MCF 10A (cell line): ENCODE measurements at regions not wholly inside any gene's neighbourhood (a gene's known extent, or its start where the extent isn't known, plus 50 kb on each side); places are given as distances from the start of the nearest gene placed in this dataset.

Experiments
- BruUV-seq: library from RNA; stranded (reverse); fragments of 400-500 nt; replicated peaks from 2 replicates; lab custom pipeline; 2021; lab: Mats Ljungman, UMichigan
- CTCF ChIA-PET: fragments of 300-600 bp; sonication (Branson Sonifier 250); formaldehyde crosslinking; extraction: SDS; loops from one replicate; lab custom pipeline; 2021; ENCODE audit warnings: antibody characterized with exemption, inconsistent platforms; lab: Yijun Ruan, JAX
- POLR2A ChIA-PET: fragments of 300-600, 350-650 bp; sonication (Branson Sonifier 250); formaldehyde crosslinking; extraction: SDS; loops from one replicate; lab custom pipeline; 2020; ENCODE audit warnings: antibody characterized with exemption, inconsistent platforms; lab: Yijun Ruan, JAX
- DNase-seq: peaks from one replicate; pipeline ENCODE4 v3.0.0-alpha.2; 2018; ENCODE audit not compliant: unreplicated experiment
- H3K27ac Mint-ChIP-seq: one replicate; pipeline ENCODE4 v1.8.0; 2022; ENCODE audit warnings: mild to moderate bottlenecking, low read depth, mixed read lengths; ENCODE audit not compliant: unreplicated experiment
- H3K27me3 Mint-ChIP-seq: one replicate; pipeline ENCODE4 v1.8.0; 2022; ENCODE audit warnings: mixed read lengths; ENCODE audit not compliant: insufficient read depth, unreplicated experiment
- H3K36me3 Mint-ChIP-seq: one replicate; pipeline ENCODE4 v1.8.0; 2022; ENCODE audit warnings: mild to moderate bottlenecking, moderate library complexity, mixed read lengths; ENCODE audit not compliant: insufficient read depth, unreplicated experiment
- H3K4me1 Mint-ChIP-seq: one replicate; pipeline ENCODE4 v1.8.0; 2022; ENCODE audit warnings: mixed read lengths; ENCODE audit not compliant: insufficient read depth, unreplicated experiment
- H3K4me3 Mint-ChIP-seq: one replicate; pipeline ENCODE4 v1.8.0; 2022; ENCODE audit warnings: mild to moderate bottlenecking, moderate library complexity, mixed read lengths; ENCODE audit not compliant: unreplicated experiment
- H3K9me3 Mint-ChIP-seq: one replicate; pipeline ENCODE4 v1.8.0; 2022; ENCODE audit warnings: mixed read lengths; ENCODE audit not compliant: unreplicated experiment
- intact Hi-C: fragments of 100-400 bp; cut with micrococcal nuclease; formaldehyde crosslinking; loops from 2 replicates; pipeline ENCODE4 v1.14.1; 2022
- TF ChIP-seq, protein P1 (sequence below): fragments of 200-600 bp; IDR thresholded peaks from one replicate; pipeline ENCODE4 v1.8.0; 2022; ENCODE audit warnings: antibody characterized with exemption, mild to moderate bottlenecking; ENCODE audit not compliant: unreplicated experiment

DNA sequence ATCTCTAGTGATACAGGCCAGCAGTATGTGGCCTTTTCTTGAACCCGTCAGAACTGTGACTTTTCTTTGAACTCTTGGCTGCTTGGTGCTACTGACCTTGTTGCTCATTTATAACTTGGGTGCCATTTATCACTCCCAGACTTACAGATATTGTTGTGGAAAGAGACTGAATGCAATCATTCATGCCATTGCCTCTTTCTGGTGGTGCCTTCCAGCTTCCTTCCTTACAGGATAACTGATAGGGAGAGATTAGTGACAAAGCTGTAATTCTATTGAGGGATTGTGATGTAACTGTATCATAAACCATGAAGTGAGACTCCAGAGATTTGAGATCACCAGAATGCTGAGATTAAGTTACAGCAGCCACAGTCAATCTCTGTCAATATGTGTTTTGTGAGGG, 256.5 kb downstream of the USP25 start:
- TF ChIP-seq, protein P1, sequence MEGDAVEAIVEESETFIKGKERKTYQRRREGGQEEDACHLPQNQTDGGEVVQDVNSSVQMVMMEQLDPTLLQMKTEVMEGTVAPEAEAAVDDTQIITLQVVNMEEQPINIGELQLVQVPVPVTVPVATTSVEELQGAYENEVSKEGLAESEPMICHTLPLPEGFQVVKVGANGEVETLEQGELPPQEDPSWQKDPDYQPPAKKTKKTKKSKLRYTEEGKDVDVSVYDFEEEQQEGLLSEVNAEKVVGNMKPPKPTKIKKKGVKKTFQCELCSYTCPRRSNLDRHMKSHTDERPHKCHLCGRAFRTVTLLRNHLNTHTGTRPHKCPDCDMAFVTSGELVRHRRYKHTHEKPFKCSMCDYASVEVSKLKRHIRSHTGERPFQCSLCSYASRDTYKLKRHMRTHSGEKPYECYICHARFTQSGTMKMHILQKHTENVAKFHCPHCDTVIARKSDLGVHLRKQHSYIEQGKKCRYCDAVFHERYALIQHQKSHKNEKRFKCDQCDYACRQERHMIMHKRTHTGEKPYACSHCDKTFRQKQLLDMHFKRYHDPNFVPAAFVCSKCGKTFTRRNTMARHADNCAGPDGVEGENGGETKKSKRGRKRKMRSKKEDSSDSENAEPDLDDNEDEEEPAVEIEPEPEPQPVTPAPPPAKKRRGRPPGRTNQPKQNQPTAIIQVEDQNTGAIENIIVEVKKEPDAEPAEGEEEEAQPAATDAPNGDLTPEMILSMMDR, result no peak
- Mint-ChIP-seq H3K4me1 (no peaks in the 10 kb centered on the region), H3K36me3 (no peaks in the 10 kb centered on the region), H3K27ac (no peak overlapping the region), H3K27me3 (no peaks in the 10 kb centered on the region), H3K9me3 (no peaks in the 10 kb centered on the region), H3K4me3 (no peak overlapping the region)
- BruUV-seq, result no TSS peak
- intact Hi-C loops, result no loop called here
- POLR2A ChIA-PET, result no interaction called here
- DNase-seq, result no peak
- CTCF ChIA-PET, result no interaction called here

DNA sequence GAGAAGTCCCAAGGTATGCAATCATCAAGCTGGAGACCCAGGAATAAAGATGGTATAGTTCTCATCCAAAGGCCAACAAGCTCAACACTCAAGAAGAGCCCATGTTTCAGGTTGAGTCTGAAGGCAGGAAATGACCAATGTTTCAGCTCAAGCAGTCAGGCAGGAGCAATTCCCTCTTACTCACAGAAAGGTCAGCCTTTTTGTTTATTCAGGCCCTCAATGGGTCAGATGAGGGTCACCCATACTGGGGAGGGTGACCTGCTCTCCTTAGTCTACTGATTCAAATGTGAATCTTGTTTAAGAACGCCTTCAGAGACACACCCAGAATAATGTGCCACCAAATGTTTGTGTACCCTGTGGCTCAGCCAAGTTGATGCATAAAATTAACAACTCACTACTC, 262.4 kb downstream of the USP25 start:
- CTCF ChIA-PET, result interaction anchor here (1.3 to 1.4 kb wide), 2 partner anchors 14 to 1730 kb away, joined by 3 read pairs; no protein-coding TSS in a partner anchor
- H3K36me3 Mint-ChIP-seq, result no peaks in the 10 kb centered on the region
- no peak overlapping the region for H3K4me3 Mint-ChIP-seq
- H3K27me3 Mint-ChIP-seq, result no peaks in the 10 kb centered on the region
- no peaks in the 10 kb centered on the region for H3K9me3 Mint-ChIP-seq
- intact Hi-C loops, result no loop called here
- DNase-seq, result no peak
- TF ChIP-seq, protein P1, result no peak
- H3K4me1 Mint-ChIP-seq, result no peaks in the 10 kb centered on the region
- no TSS peak for BruUV-seq
- no peak overlapping the region for H3K27ac Mint-ChIP-seq
- POLR2A ChIA-PET, result no interaction called here

DNA sequence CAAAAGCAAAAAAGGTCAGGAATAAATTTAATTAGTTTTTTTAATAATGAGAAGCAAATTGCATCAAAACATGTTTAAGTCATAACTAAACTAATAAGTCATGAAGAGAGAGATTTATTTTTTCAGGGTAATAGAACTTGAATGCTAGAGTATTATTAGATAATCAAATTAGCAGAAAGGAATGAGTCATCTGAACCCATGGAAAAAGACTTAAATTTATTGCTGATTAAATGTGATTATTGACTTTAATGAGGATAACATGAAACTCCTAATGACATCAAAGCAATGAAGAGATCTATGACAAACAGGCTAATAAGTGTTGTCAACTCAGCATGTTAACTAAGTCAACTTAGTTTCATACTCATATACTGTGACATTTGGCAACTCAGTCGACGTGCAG, 264.2 kb downstream of the USP25 start:
- intact Hi-C loops, result no loop called here
- BruUV-seq, result no TSS peak

DNA sequence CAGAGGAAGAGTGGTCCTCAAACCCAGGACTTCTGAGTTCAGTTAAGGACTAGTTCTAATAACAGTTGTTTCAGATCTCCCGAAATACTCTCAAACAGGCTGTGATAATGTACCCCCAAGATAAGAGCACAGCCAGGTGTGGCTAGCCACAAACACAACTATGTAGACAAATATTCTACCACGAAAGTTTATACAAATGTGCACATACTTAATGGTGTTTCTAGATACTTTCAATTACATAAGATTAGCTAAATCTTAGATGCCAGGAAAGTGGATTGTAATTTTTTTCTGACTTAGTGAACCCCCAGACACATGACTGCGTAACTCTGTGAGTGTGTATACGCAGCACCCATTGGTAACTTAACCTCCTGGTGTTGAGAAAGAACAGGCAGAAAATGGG, 270.0 kb downstream of the USP25 start:
- BruUV-seq, result no TSS peak
- Mint-ChIP-seq H3K4me3 (no peak overlapping the region), H3K4me1 (no peaks in the 10 kb centered on the region), H3K27me3 (no peaks in the 10 kb centered on the region), H3K36me3 (no peaks in the 10 kb centered on the region), H3K27ac (no peak overlapping the region), H3K9me3 (no peaks in the 10 kb centered on the region)
- TF ChIP-seq, protein P1, result no peak
- intact Hi-C loops, result no loop called here
- no peak for DNase-seq
- CTCF ChIA-PET, result no interaction called here
- POLR2A ChIA-PET, result no interaction called here

More for the DNA sequence above, 264.2 kb downstream of the USP25 start:
- Mint-ChIP-seq H3K4me3 (no peak overlapping the region), H3K27ac (no peak overlapping the region), H3K9me3 (no peaks in the 10 kb centered on the region), H3K36me3 (no peaks in the 10 kb centered on the region), H3K27me3 (no peaks in the 10 kb centered on the region), H3K4me1 (no peaks in the 10 kb centered on the region)
- ChIA-PET POLR2A (no interaction called here), CTCF (no interaction called here)
- DNase-seq, result no peak
- TF ChIP-seq, protein P1, result no peak
